Nephron progenitor cell (in vitro differentiated cells): ENCODE measurements at regions not wholly inside any gene's neighbourhood (a gene's known extent, or its start where the extent isn't known, plus 50 kb on each side); places are given as distances from the start of the nearest gene placed in this dataset.

Experiments
- DNase-seq: peaks from one replicate; pipeline ENCODE4 v3.0.0; 2021
- H3K27ac Mint-ChIP-seq: 2 replicates; pipeline ENCODE4 v1.8.0; 2021; ENCODE audit warnings: mild to moderate bottlenecking, moderate library complexity, mixed read lengths
- H3K27me3 Mint-ChIP-seq: 2 replicates; pipeline ENCODE4 v1.8.0; 2021; ENCODE audit warnings: mild to moderate bottlenecking, low read depth, mixed read lengths; ENCODE audit not compliant: poor library complexity
- H3K36me3 Mint-ChIP-seq: 2 replicates; pipeline ENCODE4 v1.8.0; 2021; ENCODE audit warnings: low read depth, mixed read lengths
- H3K4me1 Mint-ChIP-seq: 2 replicates; pipeline ENCODE4 v1.8.0; 2021; ENCODE audit warnings: mixed read lengths
- H3K4me3 Mint-ChIP-seq: 2 replicates; pipeline ENCODE4 v1.8.0; 2021; ENCODE audit warnings: mild to moderate bottlenecking, moderate library complexity, mixed read lengths
- H3K9me3 Mint-ChIP-seq: 2 replicates; pipeline ENCODE4 v1.8.0; 2021; ENCODE audit warnings: mild to moderate bottlenecking, moderate library complexity, mixed read lengths
- CTCF ChIP-seq: fragments of 200-600 bp; sonication (generic); IDR thresholded peaks from 2 replicates; pipeline ENCODE4 v1.5.0; 2021; ENCODE audit warnings: antibody characterized with exemption

GRCh38 chr3:59606638-59607266 lies 556.9 kb upstream of the CFAP20DC start:
- H3K36me3 Mint-ChIP-seq: no peaks in the 10 kb centered on the region
- no peak for DNase-seq
- peaks cover 65% of the 10 kb centered on the region for H3K4me1 Mint-ChIP-seq
- peaks cover 2% of the 10 kb centered on the region for H3K27me3 Mint-ChIP-seq
- H3K9me3 Mint-ChIP-seq: no peaks in the 10 kb centered on the region
- TF ChIP-seq CTCF: no peak
- H3K4me3 Mint-ChIP-seq: no peak overlapping the region
- no peak overlapping the region for H3K27ac Mint-ChIP-seq

GRCh38 chr3:59605944-59606534 lies 556.2 kb upstream of the CFAP20DC start:
- H3K27ac Mint-ChIP-seq: no peak overlapping the region
- no peaks in the 10 kb centered on the region for H3K36me3 Mint-ChIP-seq
- peaks cover 2% of the 10 kb centered on the region for H3K27me3 Mint-ChIP-seq
- peaks cover 58% of the 10 kb centered on the region for H3K4me1 Mint-ChIP-seq
- H3K4me3 Mint-ChIP-seq: no peak overlapping the region
- H3K9me3 Mint-ChIP-seq: no peaks in the 10 kb centered on the region
- TF ChIP-seq CTCF: no peak
- no peak for DNase-seq

GRCh38 chr3:59605318-59605717 lies 555.5 kb upstream of the CFAP20DC start:
- no peaks in the 10 kb centered on the region for H3K36me3 Mint-ChIP-seq
- no peak for TF ChIP-seq CTCF
- H3K27me3 Mint-ChIP-seq: peaks cover 2% of the 10 kb centered on the region
- H3K27ac Mint-ChIP-seq: no peak overlapping the region
- no peak overlapping the region for H3K4me3 Mint-ChIP-seq
- no peak for DNase-seq
- peaks cover 55% of the 10 kb centered on the region for H3K4me1 Mint-ChIP-seq
- H3K9me3 Mint-ChIP-seq: no peaks in the 10 kb centered on the region

GRCh38 chr3:59601486-59601885 lies 551.7 kb upstream of the CFAP20DC start:
- no peak overlapping the region for H3K4me3 Mint-ChIP-seq
- H3K27me3 Mint-ChIP-seq: peaks cover 8% of the 10 kb centered on the region
- no peak for DNase-seq
- peaks cover 20% of the 10 kb centered on the region for H3K4me1 Mint-ChIP-seq
- no peak for TF ChIP-seq CTCF
- peaks cover 6% of the 10 kb centered on the region for H3K9me3 Mint-ChIP-seq
- no peaks in the 10 kb centered on the region for H3K36me3 Mint-ChIP-seq
- H3K27ac Mint-ChIP-seq: no peak overlapping the region

- Mint-ChIP-seq H3K4me1 (peaks cover 14% of the 10 kb centered on the region), H3K27me3 (peaks cover 8% of the 10 kb centered on the region), H3K4me3 (no peak overlapping the region), H3K27ac (no peak overlapping the region), H3K9me3 (peaks cover 9% of the 10 kb centered on the region), H3K36me3 (peaks cover 2% of the 10 kb centered on the region)
- TF ChIP-seq CTCF: no peak
- no peak for DNase-seq
These were observed 550.8 kb upstream of the CFAP20DC start for GRCh38 chr3:59600631-59601030.

- Mint-ChIP-seq H3K9me3 (peaks cover 24% of the 10 kb centered on the region), H3K36me3 (peaks cover 7% of the 10 kb centered on the region), H3K4me3 (no peak overlapping the region), H3K4me1 (no peaks in the 10 kb centered on the region), H3K27ac (no peak overlapping the region), H3K27me3 (peaks cover 6% of the 10 kb centered on the region)
- no peak for TF ChIP-seq CTCF
- DNase-seq: no peak
These were observed 546.9 kb upstream of the CFAP20DC start for GRCh38 chr3:59596741-59597140.
